Pancreas (tissue), 10 donors: ENCODE measurements at regions not wholly inside any gene's neighbourhood (a gene's known extent, or its start where the extent isn't known, plus 50 kb on each side); places are given as distances from the start of the nearest gene placed in this dataset.
A peak's percentile ranks its signal among the peaks of the same experiment; 100 is the strongest.

ENCODE experiments used
- ATAC-seq, 4 donors: fragments of 200-7000 bp; cut with Tn5 transposase; one replicate each; pipeline versions ENCODE4 v1.8.0 to v1.9.1; 2020; ENCODE audit warnings: mild to moderate bottlenecking in 4 of 4, moderate library complexity in 4 of 4
- DNase-seq, 6 donors: peaks; one replicate each; pipeline ENCODE4 v3.0.0-alpha.2; 2020
- FAIRE-seq: peaks from 2 replicates; lab custom pipeline; 2012; peaks lifted over from hg19 to GRCh38; lab: Jason Lieb, UNC
- H3K27ac ChIP-seq, 4 donors: fragments of 200-600 bp; sonication (generic); 1 replicate in 3 of 4; 2 replicates in 1 of 4; pipeline versions ENCODE4 v1.5.0 to v1.8.0; 2020
- H3K27me3 ChIP-seq, 4 donors: fragments of 200-600 bp; one replicate each; pipeline ENCODE4 v1.8.0; 2021
- H3K36me3 ChIP-seq, 3 donors: fragments of 200-600 bp; sonication (generic) in 1 of 3; one replicate each; pipeline versions ENCODE4 v1.5.0 to v1.8.0; 2020 to 2021
- H3K4me1 ChIP-seq, 3 donors: fragments of 200-600 bp; one replicate each; pipeline ENCODE4 v1.8.0; 2021
- H3K4me3 ChIP-seq, 4 donors: fragments of 200-600 bp; sonication (generic) in 2 of 4; one replicate each; pipeline versions ENCODE4 v1.5.0 to v1.8.0; 2020 to 2021
- H3K9me3 ChIP-seq, 4 donors: fragments of 200-600 bp; one replicate each; pipeline ENCODE4 v1.8.0; 2021
- WGBS, 2 donors: extraction: QIAGEN DNeasy Blood & Tissue Kit; methylation state at CpG; one replicate each; pipeline ENCODE4 v1.1.7; 2013; 5-methylcytosine and 5-hydroxymethylcytosine counted together
- intact Hi-C, 3 donors: fragments of 100-400 bp; cut with DNase I; formaldehyde crosslinking; loops; one replicate each; pipeline versions ENCODE4 v1.11.1 to v1.14.2; 2022
- TF ChIP-seq, protein P1 (sequence below), 4 donors: fragments of 200-600 bp; sonication (generic) in 3 of 4; IDR thresholded peaks; one replicate each; pipeline versions ENCODE4 v1.5.0 to v1.8.0; 2021; ENCODE audit warnings: antibody characterized with exemption in 4 of 4
- donor health status: healthy with polysubstance abuse.
- donor health status: DM: no; HTN: no; CAD: no; lungs with moderate emphysema.
- donor health status: DM: no; HTN: no; CAD: no.
- donor health status: control.
- donor health status: control.
- donor health status: Bipolar disorder and iron deficiency.
- donor health status: DM: yes; HTN: yes; CAD: no.
- donor health status: DM: no; HTN: no; CAD: no.
- donor health status: DM: no; HTN: no; CAD: no.
- donor health status: DM: yes; HTN: yes; CAD: no.

GRCh38 chr15:68871507-68871906 lies 50.8 kb upstream of the ANP32A start:
- ATAC-seq (no peak), FAIRE-seq (no peak)

GRCh38 chr15:68874788-68875187 lies 54.1 kb upstream of the ANP32A start:
- WGBS, 2 donors: 89 to 95% methylated on average over 7 of the region's 7 CpGs
- Histone ChIP-seq H3K36me3 (no peaks in the 10 kb centered on the region), H3K4me1 (no peaks in the 10 kb centered on the region), H3K9me3 (no peaks in the 10 kb centered on the region), H3K27ac (no peak overlapping the region), H3K4me3 (no peak overlapping the region), H3K27me3 (no peaks in the 10 kb centered on the region)
- intact Hi-C loops: loop anchor here in 2 of 3 donors (5.0 to 10.0 kb wide), 5 partner anchors 90 to 320 kb away; no protein-coding TSS in a partner anchor
- ATAC-seq: no peak
- no peak for FAIRE-seq
- TF ChIP-seq, protein P1, sequence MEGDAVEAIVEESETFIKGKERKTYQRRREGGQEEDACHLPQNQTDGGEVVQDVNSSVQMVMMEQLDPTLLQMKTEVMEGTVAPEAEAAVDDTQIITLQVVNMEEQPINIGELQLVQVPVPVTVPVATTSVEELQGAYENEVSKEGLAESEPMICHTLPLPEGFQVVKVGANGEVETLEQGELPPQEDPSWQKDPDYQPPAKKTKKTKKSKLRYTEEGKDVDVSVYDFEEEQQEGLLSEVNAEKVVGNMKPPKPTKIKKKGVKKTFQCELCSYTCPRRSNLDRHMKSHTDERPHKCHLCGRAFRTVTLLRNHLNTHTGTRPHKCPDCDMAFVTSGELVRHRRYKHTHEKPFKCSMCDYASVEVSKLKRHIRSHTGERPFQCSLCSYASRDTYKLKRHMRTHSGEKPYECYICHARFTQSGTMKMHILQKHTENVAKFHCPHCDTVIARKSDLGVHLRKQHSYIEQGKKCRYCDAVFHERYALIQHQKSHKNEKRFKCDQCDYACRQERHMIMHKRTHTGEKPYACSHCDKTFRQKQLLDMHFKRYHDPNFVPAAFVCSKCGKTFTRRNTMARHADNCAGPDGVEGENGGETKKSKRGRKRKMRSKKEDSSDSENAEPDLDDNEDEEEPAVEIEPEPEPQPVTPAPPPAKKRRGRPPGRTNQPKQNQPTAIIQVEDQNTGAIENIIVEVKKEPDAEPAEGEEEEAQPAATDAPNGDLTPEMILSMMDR (IDR thresholded peaks at IDR 0.05): no peak
- no peak for DNase-seq

More at GRCh38 chr15:68871507-68871906, 50.8 kb upstream of the ANP32A start:
- no peaks in the 10 kb centered on the region for H3K9me3 ChIP-seq
- H3K4me3 ChIP-seq: no peak overlapping the region
- no peak overlapping the region for H3K27ac ChIP-seq
- intact Hi-C loops: loop anchor here in 2 of 3 donors (5.0 to 10.0 kb wide), 5 partner anchors 87 to 317 kb away; no protein-coding TSS in a partner anchor
- H3K36me3 ChIP-seq: no peaks in the 10 kb centered on the region
- DNase-seq: no peak
- TF ChIP-seq, protein P1 (IDR thresholded peaks at IDR 0.05): no peak
- no peaks in the 10 kb centered on the region for H3K27me3 ChIP-seq
- no peaks in the 10 kb centered on the region for H3K4me1 ChIP-seq

DNA sequence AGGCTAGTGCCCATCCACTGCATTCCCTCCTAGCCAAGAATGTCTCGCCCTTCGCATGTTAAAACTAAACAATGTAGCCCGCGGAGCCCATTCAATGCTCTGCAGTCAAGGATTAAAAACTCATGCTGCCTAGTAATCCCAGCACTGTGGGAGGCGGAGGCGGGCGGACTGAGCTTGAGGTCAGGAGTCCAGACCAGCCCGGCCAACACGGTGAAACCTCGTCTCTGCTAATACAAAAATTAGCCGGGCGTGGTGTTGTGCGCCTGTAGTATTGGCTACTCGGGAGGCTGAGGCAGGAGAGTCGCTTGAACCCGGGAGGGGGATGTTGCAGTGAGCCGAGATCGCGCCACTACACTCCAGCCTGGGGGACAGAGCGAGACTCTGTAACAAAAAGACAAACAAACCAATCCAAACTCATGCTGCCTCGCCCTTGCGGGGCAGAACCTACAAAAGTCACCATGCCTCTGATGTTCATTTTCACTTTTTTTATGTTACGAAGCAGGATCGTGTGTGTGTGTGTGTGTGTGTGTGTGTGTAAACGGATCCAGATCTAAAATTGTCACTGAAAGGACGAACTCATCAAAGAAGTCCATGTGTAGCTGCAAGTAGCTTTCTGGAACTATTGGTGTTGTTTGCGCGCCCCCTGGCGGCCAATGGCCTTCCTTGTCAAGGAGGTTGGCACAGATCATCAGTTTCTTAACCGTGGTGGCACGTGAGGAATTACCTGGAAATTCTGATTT lies 54.8 kb upstream of the SPESP1 start:
- Histone ChIP-seq H3K36me3 (no peaks in the 10 kb centered on the region), H3K4me1 (no peaks in the 10 kb centered on the region), H3K27me3 (no peaks in the 10 kb centered on the region), H3K27ac (no peak overlapping the region), H3K9me3 (no peaks in the 10 kb centered on the region), H3K4me3 (peak overlapping the region in 2 of 4 donors; percentile 22 to 37)
- 7 to 8% methylated on average over 31 of the region's 31 CpGs for WGBS, 2 donors
- ATAC-seq: peak; percentile 94 to 99 (median 98)
- intact Hi-C loops: loop anchor here in 2 of 3 donors (10.0 kb wide), 4 partner anchors 91 to 321 kb away; no protein-coding TSS in a partner anchor
- peak; percentile 83 to 99 (median 94) for DNase-seq
- TF ChIP-seq, protein P1 (IDR thresholded peaks at IDR 0.05): peak; percentile 78 to 87 (median 84)
- no peak for FAIRE-seq

- Histone ChIP-seq H3K27me3 (no peaks in the 10 kb centered on the region), H3K27ac (no peak overlapping the region), H3K4me1 (no peaks in the 10 kb centered on the region), H3K36me3 (no peaks in the 10 kb centered on the region), H3K4me3 (no peak overlapping the region), H3K9me3 (no peaks in the 10 kb centered on the region)
- FAIRE-seq (no peak), DNase-seq (no peak), ATAC-seq (no peak)
- TF ChIP-seq, protein P1 (IDR thresholded peaks at IDR 0.05): no peak
- intact Hi-C loops: loop anchor here in 2 of 3 donors (10.0 kb wide), 4 partner anchors 93 to 323 kb away; no protein-coding TSS in a partner anchor
- WGBS, 2 donors: 80 to 88% methylated on average over 5 of the region's 5 CpGs
Measured at GRCh38 chr15:68877626-68878025, 52.7 kb upstream of the SPESP1 start.

- DNase-seq (no peak), ATAC-seq (no peak), FAIRE-seq (no peak)
- 88 to 99% methylated on average over 3 of the region's 3 CpGs for WGBS, 2 donors
- TF ChIP-seq, protein P1 (IDR thresholded peaks at IDR 0.05): no peak
- Histone ChIP-seq H3K4me3 (no peak overlapping the region), H3K36me3 (no peaks in the 10 kb centered on the region), H3K27me3 (no peaks in the 10 kb centered on the region), H3K9me3 (no peaks in the 10 kb centered on the region), H3K4me1 (peaks cover 0 to 2% (median 0%) of the 10 kb centered on the region in 3 donors), H3K27ac (no peak overlapping the region)
- intact Hi-C loops: no loop called here
Measured at GRCh38 chr15:68880382-68880781, 49.9 kb upstream of the SPESP1 start.
